ENCODE measurements at regions not wholly inside any gene's neighbourhood (a gene's known extent, or its start where the extent isn't known, plus 50 kb on each side); places are given as distances from the start of the nearest gene placed in this dataset.

DNA sequence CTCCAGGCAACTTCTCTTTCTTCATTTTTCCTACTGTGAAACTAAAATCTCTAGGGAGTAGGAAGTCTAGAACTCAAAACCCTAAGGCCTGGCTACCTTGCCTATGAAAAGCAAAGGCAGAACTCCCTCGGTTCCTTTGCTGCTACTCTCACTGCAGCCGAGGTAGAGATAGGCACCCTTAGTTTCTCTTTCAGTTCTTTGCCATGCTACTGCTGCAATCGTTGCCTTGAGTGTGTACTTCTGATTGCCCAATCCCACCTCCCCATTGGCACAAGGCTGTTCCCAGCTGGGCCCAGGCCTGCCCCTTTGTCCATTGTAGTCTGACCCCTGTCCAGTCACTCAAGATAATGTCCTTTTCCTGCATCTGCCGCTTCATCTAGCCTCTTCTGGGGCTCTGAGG is 92.3 kb upstream of the MRPS22 start:
- no peaks in the 10 kb centered on the region for H3K9me3 ChIP-seq
- WGBS, 2 donors = 80 to 84% methylated on average over 4 of the region's 4 CpGs
- H3K27me3 ChIP-seq = peaks cover 0 to 11% (median 0%) of the 10 kb centered on the region in 7 donors
- intact Hi-C loops (cut with DNase I) = no loop called here
- DNase-seq (no peak), ATAC-seq (no peak)
- TF ChIP-seq, protein P1, sequence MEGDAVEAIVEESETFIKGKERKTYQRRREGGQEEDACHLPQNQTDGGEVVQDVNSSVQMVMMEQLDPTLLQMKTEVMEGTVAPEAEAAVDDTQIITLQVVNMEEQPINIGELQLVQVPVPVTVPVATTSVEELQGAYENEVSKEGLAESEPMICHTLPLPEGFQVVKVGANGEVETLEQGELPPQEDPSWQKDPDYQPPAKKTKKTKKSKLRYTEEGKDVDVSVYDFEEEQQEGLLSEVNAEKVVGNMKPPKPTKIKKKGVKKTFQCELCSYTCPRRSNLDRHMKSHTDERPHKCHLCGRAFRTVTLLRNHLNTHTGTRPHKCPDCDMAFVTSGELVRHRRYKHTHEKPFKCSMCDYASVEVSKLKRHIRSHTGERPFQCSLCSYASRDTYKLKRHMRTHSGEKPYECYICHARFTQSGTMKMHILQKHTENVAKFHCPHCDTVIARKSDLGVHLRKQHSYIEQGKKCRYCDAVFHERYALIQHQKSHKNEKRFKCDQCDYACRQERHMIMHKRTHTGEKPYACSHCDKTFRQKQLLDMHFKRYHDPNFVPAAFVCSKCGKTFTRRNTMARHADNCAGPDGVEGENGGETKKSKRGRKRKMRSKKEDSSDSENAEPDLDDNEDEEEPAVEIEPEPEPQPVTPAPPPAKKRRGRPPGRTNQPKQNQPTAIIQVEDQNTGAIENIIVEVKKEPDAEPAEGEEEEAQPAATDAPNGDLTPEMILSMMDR (IDR thresholded peaks at IDR 0.05) = no peak
- H3K27ac ChIP-seq = no peak overlapping the region
- H3K36me3 ChIP-seq = no peaks in the 10 kb centered on the region
- H3K4me1 ChIP-seq = no peaks in the 10 kb centered on the region
- no peak overlapping the region for H3K4me3 ChIP-seq

DNA sequence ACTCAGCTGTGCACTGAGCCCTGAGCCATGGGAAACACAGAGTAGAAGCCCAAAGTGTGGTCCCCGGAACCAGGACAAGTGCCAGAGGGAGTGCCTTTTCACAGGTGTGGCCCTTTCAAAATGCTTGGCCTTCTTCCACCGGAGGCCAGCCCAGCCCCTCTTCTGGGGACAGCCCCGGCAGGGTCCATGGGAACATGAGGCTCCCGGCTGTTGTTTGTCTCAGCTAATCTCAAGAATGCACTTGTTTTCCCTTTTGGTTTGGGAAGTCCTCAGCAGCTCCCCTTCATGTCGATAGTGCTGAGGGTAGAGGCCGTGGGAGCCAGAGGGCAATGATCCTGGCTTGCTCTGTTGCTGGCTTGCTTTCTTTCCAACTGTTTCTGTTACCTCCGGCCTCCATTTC is 91.1 kb upstream of the MRPS22 start:
- intact Hi-C loops (cut with DNase I) = no loop called here
- TF ChIP-seq, protein P1 (IDR thresholded peaks at IDR 0.05) = no peak
- no peaks in the 10 kb centered on the region for H3K36me3 ChIP-seq
- H3K27me3 ChIP-seq = peaks cover 0 to 11% (median 0%) of the 10 kb centered on the region in 7 donors
- H3K9me3 ChIP-seq = no peaks in the 10 kb centered on the region
- WGBS, 2 donors = 52 to 59% methylated on average over 7 of the region's 7 CpGs
- H3K4me1 ChIP-seq = no peaks in the 10 kb centered on the region
- H3K4me3 ChIP-seq = no peak overlapping the region
- no peak overlapping the region for H3K27ac ChIP-seq
- no peak for ATAC-seq
- DNase-seq = no peak

DNA sequence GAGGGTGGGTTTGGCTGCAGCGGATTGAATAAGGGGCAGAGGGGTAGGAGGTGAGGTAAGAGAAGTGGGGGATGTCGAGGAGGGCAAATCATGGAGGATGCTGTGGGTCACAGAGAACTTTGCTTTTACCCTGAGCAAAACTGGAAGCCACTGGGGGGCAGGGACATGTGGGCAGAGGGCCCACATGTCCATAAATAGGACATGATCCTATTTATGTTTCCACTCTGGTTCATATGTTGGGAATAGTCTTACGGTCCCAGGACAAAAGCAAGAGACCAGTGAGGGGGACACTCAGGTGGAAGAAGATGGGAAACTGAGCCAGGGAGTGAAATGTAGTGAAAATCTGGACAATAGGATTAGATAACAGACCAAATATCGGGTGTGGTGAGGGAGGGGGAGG is 85.5 kb upstream of the MRPS22 start:
- H3K27me3 ChIP-seq = no peaks in the 10 kb centered on the region
- intact Hi-C loops (cut with DNase I) = no loop called here
- no peak overlapping the region for H3K4me3 ChIP-seq
- peaks cover 0 to 6% (median 0%) of the 10 kb centered on the region in 9 donors for H3K4me1 ChIP-seq
- DNase-seq (no peak), ATAC-seq (peak in 4 of 8 donors; percentile 39 to 69 (median 61))
- WGBS, 2 donors = 56 to 57% methylated on average over 4 of the region's 4 CpGs
- no peak overlapping the region for H3K27ac ChIP-seq
- H3K36me3 ChIP-seq = no peaks in the 10 kb centered on the region
- TF ChIP-seq, protein P1 (IDR thresholded peaks at IDR 0.05) = no peak
- no peaks in the 10 kb centered on the region for H3K9me3 ChIP-seq

DNA sequence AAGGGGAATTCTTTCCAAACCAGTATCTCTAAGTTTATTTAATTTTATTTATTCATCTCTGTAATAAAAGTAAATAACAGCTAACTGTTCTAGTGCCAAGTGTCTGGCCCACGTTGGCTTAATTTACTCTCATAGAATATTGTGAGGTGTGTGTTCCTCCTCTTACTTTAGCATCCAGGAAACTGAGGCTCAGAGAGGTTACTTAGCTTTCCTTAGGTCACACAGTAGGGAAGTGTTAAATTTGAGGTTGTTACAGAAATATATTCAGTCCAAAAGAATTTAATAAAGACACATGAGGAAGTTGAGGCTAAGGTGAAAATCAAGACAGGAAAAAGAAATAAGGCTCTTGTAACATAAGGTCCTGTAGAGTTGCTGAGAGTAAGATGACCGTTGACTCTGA is 84.4 kb upstream of the MRPS22 start:
- ATAC-seq = no peak
- H3K4me1 ChIP-seq = peaks cover 0 to 6% (median 0%) of the 10 kb centered on the region in 9 donors

More for the DNA sequence above, 84.4 kb upstream of the MRPS22 start:
- intact Hi-C loops (cut with DNase I) = no loop called here
- no peak overlapping the region for H3K4me3 ChIP-seq
- no peaks in the 10 kb centered on the region for H3K36me3 ChIP-seq
- H3K9me3 ChIP-seq = no peaks in the 10 kb centered on the region
- DNase-seq = no peak
- H3K27me3 ChIP-seq = no peaks in the 10 kb centered on the region
- WGBS, 2 donors = 71% methylated on average over 2 of the region's 2 CpGs
- no peak overlapping the region for H3K27ac ChIP-seq
- TF ChIP-seq, protein P1 (IDR thresholded peaks at IDR 0.05) = no peak
